ENCODE measurements at regions not wholly inside any gene's neighbourhood (a gene's known extent, or its start where the extent isn't known, plus 50 kb on each side); places are given as distances from the start of the nearest gene placed in this dataset.

- no peak for TF ChIP-seq CTCF (IDR thresholded peaks at IDR 0.05)
These were observed 800.1 kb downstream of the CDY2B start for GRCh38 chrY:17079887-17080286.

- TF ChIP-seq CTCF (IDR thresholded peaks at IDR 0.05) = no peak
These were observed 812.7 kb downstream of the CDY2B start for GRCh38 chrY:17067307-17067706.

GRCh38 chrY:17053041-17053440 lies 827.0 kb downstream of the CDY2B start:
- TF ChIP-seq CTCF (IDR thresholded peaks at IDR 0.05) = no peak

GRCh38 chrY:17050374-17050773 lies 829.6 kb downstream of the CDY2B start:
- no peak for TF ChIP-seq CTCF (IDR thresholded peaks at IDR 0.05)

- TF ChIP-seq CTCF (IDR thresholded peaks at IDR 0.05) = no peak
These were observed 834.9 kb downstream of the CDY2B start for GRCh38 chrY:17045124-17045523.

GRCh38 chrY:17044723-17045122 lies 835.3 kb downstream of the CDY2B start:
- TF ChIP-seq CTCF (IDR thresholded peaks at IDR 0.05) = no peak

- peak; percentile 21; the same call in 1 of the 2 replicates for TF ChIP-seq CTCF (IDR thresholded peaks at IDR 0.05)
These were observed 835.7 kb downstream of the CDY2B start for GRCh38 chrY:17044272-17044671.

GRCh38 chrY:17038439-17038838 lies 841.6 kb downstream of the CDY2B start:
- TF ChIP-seq CTCF (IDR thresholded peaks at IDR 0.05) = no peak

Data from LNCAP (cell line).